Stimulated activated CD4-positive, alpha-beta T cell treated with anti-CD3 and anti-CD28 coated beads, Interleukin-15, amount 100 ng/mL, for 24 hours (primary cell): ENCODE measurements at regions not wholly inside any gene's neighbourhood (a gene's known extent, or its start where the extent isn't known, plus 50 kb on each side); places are given as distances from the start of the nearest gene placed in this dataset.
A peak's percentile ranks its signal among the peaks of the same experiment; 100 is the strongest.
"Not testable (repeated sequence)": the region's sequence is repeated elsewhere in the genome, so short reads cannot be mapped to it uniquely, and the experiment has no call there.

ENCODE experiments used
- DNase-seq: peaks from one replicate; pipeline ENCODE4 v3.0.0-alpha.2; 2020

DNA sequence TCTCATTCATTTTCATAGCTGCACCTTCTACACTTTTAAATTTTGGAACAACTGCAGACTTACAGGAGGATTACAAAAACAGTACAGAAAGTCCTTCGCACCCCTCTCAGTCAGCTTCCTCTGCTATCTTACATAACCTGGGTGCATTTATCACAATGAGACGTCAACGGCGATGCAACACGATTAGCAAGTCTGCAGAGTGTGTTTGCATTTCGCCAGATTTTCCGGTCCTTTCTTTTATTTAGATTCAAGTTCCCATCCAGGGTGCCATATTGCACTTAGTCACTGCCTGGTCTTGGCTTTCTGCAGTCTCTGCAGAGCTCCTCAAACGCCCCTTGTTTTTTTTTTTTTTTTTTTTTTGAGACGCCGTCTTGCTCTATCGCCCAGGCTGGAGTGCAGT lies 85.9 kb downstream of the ASMT start:
- no peak for DNase-seq

DNA sequence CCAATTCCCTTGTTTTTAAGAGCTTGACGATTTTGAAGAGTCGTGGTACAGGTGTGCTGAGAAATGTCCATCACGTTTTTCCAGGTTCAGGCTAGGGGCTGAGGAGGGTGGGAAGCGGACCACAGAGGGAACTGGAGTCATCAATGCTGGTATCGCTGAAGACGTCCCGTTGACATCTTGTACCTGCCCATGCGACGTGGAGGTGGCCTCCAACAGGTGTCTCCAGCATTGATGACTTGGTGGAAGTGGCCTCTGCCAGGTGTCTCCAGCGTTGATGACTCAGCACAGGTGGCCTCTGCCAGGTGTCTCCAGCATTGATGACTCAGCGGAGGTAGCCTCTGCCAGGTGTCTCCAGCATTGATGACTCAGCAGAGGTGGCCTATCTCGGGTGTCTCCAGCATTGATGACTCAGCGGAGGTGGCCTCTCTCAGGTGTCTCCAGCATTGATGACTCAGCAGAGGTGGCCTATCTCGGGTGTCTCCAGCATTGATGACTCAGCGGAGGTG lies 86.6 kb downstream of the ASMT start:
- not testable (repeated sequence) for DNase-seq

DNA sequence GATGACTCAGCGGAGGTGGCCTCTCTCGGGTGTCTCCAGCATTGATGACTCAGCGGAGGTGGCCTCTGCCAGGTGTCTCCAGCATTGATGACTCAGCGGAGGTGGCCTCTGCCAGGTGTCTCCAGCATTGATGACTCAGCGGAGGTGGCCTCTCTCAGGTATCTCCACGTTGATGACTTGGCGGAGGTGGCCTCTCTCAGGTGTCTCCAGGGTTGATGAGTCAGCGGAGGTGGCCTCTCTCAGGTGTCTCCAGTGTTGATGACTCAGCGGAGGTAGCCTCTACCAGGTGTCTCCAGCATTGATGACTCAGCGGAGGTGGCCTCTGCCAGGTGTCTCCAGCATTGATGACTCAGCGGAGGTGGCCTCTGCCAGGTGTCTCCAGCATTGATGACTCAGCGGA lies 87.3 kb downstream of the ASMT start:
- not testable (repeated sequence) for DNase-seq

GRCh38 chrX:1702557-1702956 lies 87.7 kb downstream of the ASMT start:
- not testable (repeated sequence) for DNase-seq

GRCh38 chrX:1709277-1709676 lies 94.4 kb downstream of the ASMT start:
- not testable (repeated sequence) for DNase-seq

GRCh38 chrX:1713296-1713695 lies 98.4 kb downstream of the ASMT start:
- no peak for DNase-seq

DNA sequence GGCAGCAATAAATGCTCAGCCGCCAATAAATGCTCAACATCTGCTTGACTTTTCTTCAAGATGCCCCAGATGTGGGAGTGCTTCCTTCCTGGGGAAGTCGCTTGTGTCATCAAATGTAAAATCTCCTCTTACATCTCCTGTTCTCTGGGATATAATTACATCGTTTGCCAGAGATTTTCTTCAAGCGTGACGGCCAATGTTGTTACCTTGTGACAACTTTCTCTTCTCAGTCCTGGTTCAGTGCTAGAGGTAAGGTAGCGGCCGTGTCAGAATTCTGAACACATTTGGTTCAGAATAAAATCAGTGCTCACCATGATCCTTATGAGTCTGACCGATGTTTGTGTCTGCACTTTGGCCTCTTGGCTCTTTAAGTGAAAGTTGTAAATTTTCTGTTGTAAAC lies 102.5 kb downstream of the ASMT start:
- no peak for DNase-seq

DNA sequence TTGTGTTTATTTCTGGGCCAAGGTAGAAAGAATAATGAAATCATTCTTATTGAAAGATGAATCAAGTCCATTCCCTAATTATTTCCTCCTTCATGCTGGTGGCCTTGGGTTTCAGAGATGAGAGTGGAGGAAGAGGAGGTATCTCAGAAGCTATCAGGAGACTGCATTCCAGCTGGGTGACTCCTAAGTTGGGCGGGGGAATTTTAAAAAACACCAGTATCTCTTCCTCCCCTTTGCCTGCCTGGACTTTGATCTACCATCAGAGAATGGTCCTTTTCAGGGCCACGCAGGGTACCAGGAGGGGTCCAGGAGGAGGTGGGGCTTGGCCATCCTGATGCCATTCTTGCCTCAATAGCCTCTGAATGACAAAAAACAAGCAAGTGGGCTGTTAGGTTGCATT lies 104.4 kb downstream of the ASMT start:
- DNase-seq: no peak

DNA sequence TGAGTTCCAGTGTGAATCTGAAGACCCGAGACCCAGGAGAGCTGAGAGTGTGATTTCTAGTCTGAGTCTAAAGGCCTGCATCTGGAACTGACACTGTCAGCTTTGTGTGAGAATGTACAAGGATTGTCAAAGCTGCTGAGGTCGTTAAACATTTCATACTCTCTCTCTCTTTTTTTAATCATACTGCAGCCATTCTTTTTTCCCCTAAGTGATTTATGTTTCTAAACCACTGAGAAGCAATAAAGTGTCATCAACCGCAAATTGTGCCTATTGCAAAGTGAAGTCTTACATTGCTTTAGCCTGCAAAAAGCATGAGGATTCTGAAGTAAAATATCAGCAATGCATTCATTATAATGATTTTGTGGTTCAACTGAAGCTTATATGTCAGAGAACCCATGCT lies 106.0 kb downstream of the ASMT start:
- DNase-seq: no peak

GRCh38 chrX:1725472-1725871 lies 110.6 kb downstream of the ASMT start:
- DNase-seq: no peak

DNA sequence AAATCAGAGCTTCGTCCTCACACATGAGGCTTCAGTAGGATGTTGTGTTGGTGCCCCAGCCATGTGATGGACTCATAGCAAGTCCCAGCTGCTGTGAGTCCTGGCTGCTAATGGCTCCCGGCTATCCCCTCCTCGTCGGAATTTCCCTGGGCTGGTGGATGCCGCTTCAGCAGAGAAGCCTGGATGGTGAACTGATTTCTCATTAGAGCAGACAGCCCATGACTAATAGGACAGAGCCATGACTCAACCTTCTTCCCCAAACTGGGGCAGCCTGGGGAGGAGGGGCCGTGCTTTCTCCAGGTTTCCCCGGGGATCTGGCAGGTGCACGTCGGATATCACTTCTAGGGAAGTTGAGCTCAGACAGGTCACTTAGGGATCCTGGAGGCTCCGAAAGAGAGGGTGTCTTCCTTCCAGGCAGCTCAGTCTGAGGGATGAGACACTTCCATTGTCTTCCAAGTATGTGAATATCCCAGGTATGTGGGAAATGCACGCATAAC lies 112.7 kb downstream of the ASMT start:
- DNase-seq: no peak

- DNase-seq: no peak
Observed at GRCh38 chrX:1734806-1735205, 119.9 kb downstream of the ASMT start.

GRCh38 chrX:1741816-1742394 lies 127.0 kb downstream of the ASMT start:
- DNase-seq: no peak

GRCh38 chrX:1743105-1743504 lies 128.2 kb downstream of the ASMT start:
- no peak for DNase-seq

DNA sequence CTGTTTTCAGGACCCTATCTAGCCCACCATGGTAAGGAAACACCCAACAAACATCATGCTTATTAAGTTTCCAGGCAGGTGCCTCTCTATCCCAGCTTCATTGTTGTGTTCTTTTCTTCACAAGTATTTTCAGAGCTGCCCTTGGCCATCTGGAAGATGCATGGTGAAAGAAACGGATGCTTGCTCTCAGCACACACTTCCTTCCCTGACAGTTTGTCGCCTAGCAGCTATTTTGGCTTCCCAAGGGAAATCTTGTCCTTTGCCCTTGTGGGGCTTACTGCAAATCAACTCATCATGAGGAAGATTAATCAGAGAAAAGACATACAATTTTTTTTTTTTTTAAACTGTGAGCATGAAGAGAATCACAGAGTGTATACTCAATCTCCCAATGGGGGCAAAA lies 128.8 kb downstream of the ASMT start:
- DNase-seq: no peak

GRCh38 chrX:1748408-1748807 lies 133.5 kb downstream of the ASMT start:
- DNase-seq: no peak

- no peak for DNase-seq
Observed at GRCh38 chrX:1749499-1749898, 134.6 kb downstream of the ASMT start.

GRCh38 chrX:1750267-1750666 lies 135.4 kb downstream of the ASMT start:
- DNase-seq: no peak

DNA sequence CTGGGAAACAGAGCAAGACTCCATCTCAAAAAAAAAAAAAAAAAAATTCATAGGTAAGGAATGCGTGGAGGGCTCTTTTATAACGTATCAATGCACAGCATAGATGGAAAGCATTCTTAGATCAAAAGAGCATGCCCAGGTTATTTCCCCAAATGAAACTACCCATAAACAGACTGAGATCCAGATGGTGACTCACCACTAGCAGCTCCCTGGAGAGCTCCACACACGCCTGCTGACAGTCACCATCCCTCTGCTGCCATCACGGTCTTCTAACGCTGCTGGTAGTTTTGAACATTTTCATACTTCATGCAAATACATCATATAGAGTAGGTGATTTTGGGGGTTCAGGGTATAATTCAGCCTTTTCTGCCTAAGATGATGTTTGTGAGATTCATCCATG lies 136.9 kb downstream of the ASMT start:
- DNase-seq: no peak

GRCh38 chrX:1752799-1753198 lies 137.9 kb downstream of the ASMT start:
- DNase-seq: not testable (repeated sequence)

DNA sequence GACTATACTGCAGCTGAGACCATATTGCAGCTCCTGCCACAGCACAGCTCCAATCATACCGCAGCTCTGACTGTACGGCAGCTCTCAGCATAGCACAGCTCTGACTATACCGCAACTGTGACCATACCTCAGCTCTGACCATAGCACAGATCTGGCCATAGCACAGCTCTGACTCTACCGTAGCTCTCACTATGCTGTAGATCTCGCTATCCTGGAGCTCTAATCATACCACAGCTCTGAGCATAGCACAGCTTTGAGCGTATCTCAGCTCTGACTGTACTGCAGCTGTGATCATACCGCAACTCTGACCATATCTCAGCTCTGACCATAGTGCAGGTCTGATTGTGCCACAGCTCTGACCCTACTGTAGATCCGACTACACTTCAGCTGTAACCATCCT lies 139.2 kb downstream of the ASMT start:
- no peak for DNase-seq

DNA sequence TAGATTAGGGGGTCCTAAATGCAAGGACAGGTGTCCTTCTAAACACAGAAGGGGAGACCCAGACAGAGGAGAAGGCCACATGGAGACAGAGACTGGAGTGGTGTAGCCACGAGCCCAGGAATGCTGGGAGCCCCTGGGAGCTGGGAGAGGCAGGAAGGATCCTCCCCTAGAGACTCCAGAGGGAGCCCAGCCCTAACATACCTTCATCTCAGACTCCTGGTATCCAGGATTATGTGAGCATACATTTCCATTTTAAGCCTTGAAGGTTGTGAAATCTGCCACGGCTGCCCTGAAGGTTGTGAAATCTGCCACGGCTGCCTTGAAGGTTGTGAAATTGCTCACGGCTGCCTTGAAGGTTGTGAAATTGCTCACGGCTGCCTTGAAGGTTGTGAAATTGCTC lies 148.4 kb downstream of the ASMT start:
- no peak for DNase-seq

- DNase-seq: peak; percentile 23
Observed at GRCh38 chrX:1764883-1765364, 150.1 kb downstream of the ASMT start.

GRCh38 chrX:1767026-1767425 lies 152.2 kb downstream of the ASMT start:
- no peak for DNase-seq

GRCh38 chrX:1778817-1779216 lies 164.0 kb downstream of the ASMT start:
- no peak for DNase-seq
